H7 (cell line): ENCODE measurements at regions not wholly inside any gene's neighbourhood (a gene's known extent, or its start where the extent isn't known, plus 50 kb on each side); places are given as distances from the start of the nearest gene placed in this dataset.
A peak's percentile ranks its signal among the peaks of the same experiment; 100 is the strongest.

ENCODE experiments used
- DNase-seq: peaks from one replicate; pipeline ENCODE4 v3.0.0; 2012
- H3K27me3 ChIP-seq: 2 replicates; pipeline ENCODE4 v1.6.0; 2011; ENCODE audit warnings: mild to moderate bottlenecking, low read length; ENCODE audit not compliant: control insufficient read depth, insufficient read depth
- H3K36me3 ChIP-seq: replicated peaks from 2 replicates; pipeline ENCODE4 v1.5.1; 2011; ENCODE audit warnings: low read length; ENCODE audit not compliant: control insufficient read depth, insufficient read depth
- H3K4me3 ChIP-seq: 2 replicates; pipeline ENCODE4 v1.5.1; 2011; ENCODE audit warnings: low read depth, mild to moderate bottlenecking, control low read depth, low read length, moderate library complexity; ENCODE audit not compliant: insufficient read depth

- DNase-seq, result peak; percentile 82
- Histone ChIP-seq H3K36me3 (no peaks in the 10 kb centered on the region), H3K27me3 (no peaks in the 10 kb centered on the region), H3K4me3 (no peak overlapping the region)
Observed at GRCh38 chr14:99093532-99094517, 178.2 kb downstream of the BCL11B start.

GRCh38 chr14:99094901-99095300, 177.1 kb downstream of the BCL11B start:
- Histone ChIP-seq H3K27me3 (no peaks in the 10 kb centered on the region), H3K4me3 (no peak overlapping the region), H3K36me3 (no peaks in the 10 kb centered on the region)
- DNase-seq, result no peak

GRCh38 chr14:99095369-99095768, 176.6 kb downstream of the BCL11B start:
- Histone ChIP-seq H3K36me3 (no peaks in the 10 kb centered on the region), H3K4me3 (no peak overlapping the region), H3K27me3 (no peaks in the 10 kb centered on the region)
- no peak for DNase-seq

- no peak overlapping the region for H3K4me3 ChIP-seq
- H3K27me3 ChIP-seq, result no peaks in the 10 kb centered on the region
- no peak for DNase-seq
- H3K36me3 ChIP-seq, result no peaks in the 10 kb centered on the region
Observed at GRCh38 chr14:99098199-99098598, 173.8 kb downstream of the BCL11B start.

- DNase-seq, result no peak
- H3K27me3 ChIP-seq, result no peaks in the 10 kb centered on the region
- H3K4me3 ChIP-seq, result no peak overlapping the region
- no peaks in the 10 kb centered on the region for H3K36me3 ChIP-seq
Observed at GRCh38 chr14:99099051-99099787, 172.8 kb downstream of the BCL11B start.

- Histone ChIP-seq H3K27me3 (no peaks in the 10 kb centered on the region), H3K4me3 (no peak overlapping the region), H3K36me3 (no peaks in the 10 kb centered on the region)
- no peak for DNase-seq
Observed at GRCh38 chr14:99100497-99101270, 171.3 kb downstream of the BCL11B start.

- Histone ChIP-seq H3K27me3 (no peaks in the 10 kb centered on the region), H3K36me3 (no peaks in the 10 kb centered on the region), H3K4me3 (no peak overlapping the region)
- DNase-seq, result no peak
Observed at GRCh38 chr14:99101855-99102461, 170.0 kb downstream of the BCL11B start.

- no peaks in the 10 kb centered on the region for H3K27me3 ChIP-seq
Observed at GRCh38 chr14:99116741-99117295, 155.2 kb downstream of the BCL11B start.

GRCh38 chr14:99117671-99118045, 154.3 kb downstream of the BCL11B start:
- Histone ChIP-seq H3K36me3 (no peaks in the 10 kb centered on the region), H3K27me3 (no peaks in the 10 kb centered on the region), H3K4me3 (no peak overlapping the region)
- no peak for DNase-seq

More at GRCh38 chr14:99116741-99117295, 155.2 kb downstream of the BCL11B start:
- no peak for DNase-seq
- no peak overlapping the region for H3K4me3 ChIP-seq
- H3K36me3 ChIP-seq, result no peaks in the 10 kb centered on the region

GRCh38 chr14:99118046-99118721, 153.8 kb downstream of the BCL11B start:
- peak; percentile 73 for DNase-seq
- Histone ChIP-seq H3K27me3 (no peaks in the 10 kb centered on the region), H3K36me3 (no peaks in the 10 kb centered on the region), H3K4me3 (peak overlapping the region; percentile 10; the same call in 1 of the 2 replicates)

GRCh38 chr14:99118946-99119345, 153.1 kb downstream of the BCL11B start:
- H3K36me3 ChIP-seq, result no peaks in the 10 kb centered on the region
- no peaks in the 10 kb centered on the region for H3K27me3 ChIP-seq
- H3K4me3 ChIP-seq, result no peak overlapping the region
- no peak for DNase-seq
